ENCODE measurements at regions not wholly inside any gene's neighbourhood (a gene's known extent, or its start where the extent isn't known, plus 50 kb on each side); places are given as distances from the start of the nearest gene placed in this dataset.

- DNase-seq (ENCODE audit: low read depth, low spot score) = no peak
- in situ Hi-C loops (cut with HindIII; ENCODE audit: low sequenced_read_pairs) = no loop called here
- H3K4me3 ChIP-seq (ENCODE audit: low read depth, low read length) = no peak overlapping the region
- no peak for TF ChIP-seq CTCF (IDR thresholded peaks at IDR 0.05; ENCODE audit: low read depth, low read length)
These were observed 387.1 kb downstream of the MRPL39 start for GRCh38 chr21:25220169-25220568.

DNA sequence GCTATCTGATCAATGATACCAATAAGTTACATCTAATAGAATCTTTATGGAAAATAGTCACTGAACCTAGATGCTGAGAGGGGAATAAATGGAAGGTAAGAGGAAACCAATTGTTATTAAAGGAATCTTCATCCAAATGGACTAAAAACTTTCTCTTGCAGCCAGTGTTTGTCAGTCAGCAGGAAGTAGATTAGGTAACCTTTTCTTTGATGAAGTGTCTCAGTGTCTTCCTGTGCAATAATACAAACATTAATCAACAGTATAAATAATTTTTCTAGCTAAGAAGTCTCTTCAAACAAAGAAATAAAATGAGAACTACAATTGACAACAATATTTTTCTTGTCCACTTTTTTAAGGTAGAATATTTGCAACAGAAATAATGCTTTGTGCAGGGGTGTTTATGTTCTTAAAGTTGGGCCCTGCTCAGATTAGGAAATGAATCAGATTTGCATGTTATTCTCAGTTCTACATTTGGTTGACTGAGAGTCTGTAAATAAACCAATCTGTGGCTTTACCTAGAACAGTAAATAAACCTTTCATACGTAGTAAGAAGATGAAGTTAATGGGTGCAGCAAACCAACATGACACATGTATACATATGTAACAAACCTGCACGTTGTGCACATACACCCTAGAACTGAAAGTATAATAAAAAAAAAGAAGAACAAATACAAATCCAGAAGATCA lies 391.4 kb downstream of the MRPL39 start:
- no peak for DNase-seq (ENCODE audit: low read depth, low spot score)
- H3K4me3 ChIP-seq (ENCODE audit: low read depth, low read length) = no peak overlapping the region
- no peak for TF ChIP-seq CTCF (IDR thresholded peaks at IDR 0.05; ENCODE audit: low read depth, low read length)
- in situ Hi-C loops (cut with HindIII; ENCODE audit: low sequenced_read_pairs) = no loop called here

DNA sequence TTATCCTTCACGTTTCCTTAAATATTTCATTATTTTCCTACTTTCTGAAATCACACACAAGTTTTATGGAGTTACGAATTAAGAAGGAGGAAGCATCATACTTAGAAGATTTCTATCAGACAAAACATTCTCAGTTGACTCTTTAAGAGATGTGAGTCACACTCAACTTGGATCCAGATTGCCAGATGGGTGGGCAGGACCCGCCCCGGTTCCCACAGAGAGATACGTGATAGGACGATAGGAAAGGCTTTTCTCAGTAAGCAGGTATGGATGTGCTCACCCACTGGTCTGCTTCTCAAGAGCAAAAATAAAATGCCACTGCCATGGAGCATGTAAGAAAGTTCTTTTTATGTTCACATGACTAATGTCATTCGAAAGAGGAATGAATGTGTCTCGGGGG lies 392.6 kb downstream of the MRPL39 start:
- no peak for TF ChIP-seq CTCF (IDR thresholded peaks at IDR 0.05; ENCODE audit: low read depth, low read length)
- no peak overlapping the region for H3K4me3 ChIP-seq (ENCODE audit: low read depth, low read length)
- in situ Hi-C loops (cut with HindIII; ENCODE audit: low sequenced_read_pairs) = no loop called here
- DNase-seq (ENCODE audit: low read depth, low spot score) = no peak

DNA sequence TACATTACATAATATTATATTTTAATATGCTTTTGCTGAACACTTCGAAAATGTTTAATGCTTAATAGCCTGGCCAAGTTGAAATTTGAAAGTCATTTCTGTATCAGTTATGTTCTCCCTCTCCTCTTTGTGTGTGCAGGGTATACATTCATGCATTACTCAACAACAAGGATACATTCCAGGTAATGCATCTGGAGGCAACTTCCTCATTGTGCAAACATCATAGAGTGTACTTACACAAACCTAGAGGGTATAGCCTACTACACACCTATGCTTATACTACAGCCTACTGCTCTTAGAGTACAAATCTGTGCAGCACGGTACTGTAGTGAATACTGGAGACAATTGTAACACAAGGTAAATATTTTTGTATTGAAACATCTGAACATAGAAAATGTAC lies 407.3 kb downstream of the MRPL39 start:
- TF ChIP-seq CTCF (IDR thresholded peaks at IDR 0.05; ENCODE audit: low read depth, low read length) = no peak
- in situ Hi-C loops (cut with HindIII; ENCODE audit: low sequenced_read_pairs) = no loop called here
- H3K4me3 ChIP-seq (ENCODE audit: low read depth, low read length) = no peak overlapping the region
- DNase-seq (ENCODE audit: low read depth, low spot score) = no peak

- in situ Hi-C loops (cut with HindIII; ENCODE audit: low sequenced_read_pairs) = no loop called here
- no peak for DNase-seq (ENCODE audit: low read depth, low spot score)
- TF ChIP-seq CTCF (IDR thresholded peaks at IDR 0.05; ENCODE audit: low read depth, low read length) = no peak
- H3K4me3 ChIP-seq (ENCODE audit: low read depth, low read length) = no peak overlapping the region
These were observed 416.1 kb downstream of the MRPL39 start for GRCh38 chr21:25191141-25191540.

- TF ChIP-seq CTCF (IDR thresholded peaks at IDR 0.05; ENCODE audit: low read depth, low read length) = no peak
- in situ Hi-C loops (cut with HindIII; ENCODE audit: low sequenced_read_pairs) = no loop called here
- no peak for DNase-seq (ENCODE audit: low read depth, low spot score)
- H3K4me3 ChIP-seq (ENCODE audit: low read depth, low read length) = no peak overlapping the region
These were observed 417.8 kb downstream of the MRPL39 start for GRCh38 chr21:25189497-25189896.
